ENCODE measurements at regions not wholly inside any gene's neighbourhood (a gene's known extent, or its start where the extent isn't known, plus 50 kb on each side); places are given as distances from the start of the nearest gene placed in this dataset.
A peak's percentile ranks its signal among the peaks of the same experiment; 100 is the strongest.

DNA sequence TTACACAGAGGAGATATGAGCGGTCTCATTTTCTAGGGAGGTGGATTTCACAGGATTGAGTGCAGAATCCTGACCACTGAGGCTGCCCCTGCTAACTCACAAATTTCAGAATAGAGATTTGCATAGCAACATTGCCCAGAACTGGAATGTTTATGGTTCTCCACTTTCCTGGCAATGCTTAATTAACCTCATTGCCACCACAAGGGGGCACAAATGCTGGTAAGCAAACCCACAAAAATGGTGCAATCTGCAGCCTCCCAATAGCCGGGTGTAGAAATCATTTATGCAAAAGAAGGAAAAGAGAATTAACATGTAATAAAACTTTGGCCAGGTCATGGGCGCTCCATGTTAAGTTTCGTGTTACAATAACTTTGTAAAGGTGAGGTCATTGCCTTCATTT lies 112.4 kb downstream of the CYRIA start:
- no peak for TF ChIP-seq POLR2AphosphoS5 (IDR thresholded peaks at IDR 0.05)
- TF ChIP-seq, protein P1, sequence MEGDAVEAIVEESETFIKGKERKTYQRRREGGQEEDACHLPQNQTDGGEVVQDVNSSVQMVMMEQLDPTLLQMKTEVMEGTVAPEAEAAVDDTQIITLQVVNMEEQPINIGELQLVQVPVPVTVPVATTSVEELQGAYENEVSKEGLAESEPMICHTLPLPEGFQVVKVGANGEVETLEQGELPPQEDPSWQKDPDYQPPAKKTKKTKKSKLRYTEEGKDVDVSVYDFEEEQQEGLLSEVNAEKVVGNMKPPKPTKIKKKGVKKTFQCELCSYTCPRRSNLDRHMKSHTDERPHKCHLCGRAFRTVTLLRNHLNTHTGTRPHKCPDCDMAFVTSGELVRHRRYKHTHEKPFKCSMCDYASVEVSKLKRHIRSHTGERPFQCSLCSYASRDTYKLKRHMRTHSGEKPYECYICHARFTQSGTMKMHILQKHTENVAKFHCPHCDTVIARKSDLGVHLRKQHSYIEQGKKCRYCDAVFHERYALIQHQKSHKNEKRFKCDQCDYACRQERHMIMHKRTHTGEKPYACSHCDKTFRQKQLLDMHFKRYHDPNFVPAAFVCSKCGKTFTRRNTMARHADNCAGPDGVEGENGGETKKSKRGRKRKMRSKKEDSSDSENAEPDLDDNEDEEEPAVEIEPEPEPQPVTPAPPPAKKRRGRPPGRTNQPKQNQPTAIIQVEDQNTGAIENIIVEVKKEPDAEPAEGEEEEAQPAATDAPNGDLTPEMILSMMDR (IDR thresholded peaks at IDR 0.05): peak in 1 of 2 donors; percentile 33
